ENCODE measurements at regions not wholly inside any gene's neighbourhood (a gene's known extent, or its start where the extent isn't known, plus 50 kb on each side); places are given as distances from the start of the nearest gene placed in this dataset.

GRCh38 chrX:151830911-151831310, 81.8 kb upstream of the MAGEA4 start:
- CTCF ChIA-PET, result no interaction called here
- TF ChIP-seq PKNOX1 (IDR thresholded peaks at IDR 0.05), result no peak
- TF ChIP-seq L3MBTL2 (conservative IDR thresholded peaks at IDR 0.05), result no peak
- TF ChIP-seq NFRKB (IDR thresholded peaks at IDR 0.05), result no peak
- no peak for TF ChIP-seq SUZ12 (IDR thresholded peaks at IDR 0.05)
- TF ChIP-seq SP1 (IDR thresholded peaks at IDR 0.05), result no peak
- no peak for TF ChIP-seq HDGF (IDR thresholded peaks at IDR 0.05; ENCODE audit: borderline replicate concordance)
- TF ChIP-seq CTBP1 (IDR thresholded peaks at IDR 0.05; ENCODE audit: borderline replicate concordance), result no peak
- TF ChIP-seq LEF1 (IDR thresholded peaks at IDR 0.05; ENCODE audit: borderline replicate concordance), result no peak
- no peak for TF ChIP-seq TARDBP (IDR thresholded peaks at IDR 0.05)
- no peak for TF ChIP-seq FOXA1 (IDR thresholded peaks at IDR 0.05)
- no peak for TF ChIP-seq FOXK2 (IDR thresholded peaks at IDR 0.05)
- TF ChIP-seq ELF4 (IDR thresholded peaks at IDR 0.05), result no peak
- no peak for TF ChIP-seq FOXM1 (IDR thresholded peaks at IDR 0.05; ENCODE audit: borderline replicate concordance)
- TF ChIP-seq ZNF384 (IDR thresholded peaks at IDR 0.05), result no peak
- no peak for TF ChIP-seq BHLHE40 (IDR thresholded peaks at IDR 0.05; ENCODE audit: borderline replicate concordance)
- no peak for TF ChIP-seq ARNT (IDR thresholded peaks at IDR 0.05)
- DNase-seq (ENCODE audit: extremely low spot score), result no peak
- POLR2A ChIA-PET, result no interaction called here

- DNase-seq (ENCODE audit: extremely low spot score), result no peak
- ChIA-PET CTCF (interaction anchor here (0.8 kb wide), 1 partner anchor 84 kb away, joined by 4 read pairs; no protein-coding TSS in a partner anchor), POLR2A (no interaction called here)
- TF ChIP-seq FOXM1 (IDR thresholded peaks at IDR 0.05; ENCODE audit: borderline replicate concordance), result no peak
- no peak for TF ChIP-seq FOXA1 (IDR thresholded peaks at IDR 0.05)
- no peak for TF ChIP-seq CTBP1 (IDR thresholded peaks at IDR 0.05; ENCODE audit: borderline replicate concordance)
- no peak for TF ChIP-seq BHLHE40 (IDR thresholded peaks at IDR 0.05; ENCODE audit: borderline replicate concordance)
- TF ChIP-seq TARDBP (IDR thresholded peaks at IDR 0.05), result no peak
- no peak for TF ChIP-seq L3MBTL2 (conservative IDR thresholded peaks at IDR 0.05)
- TF ChIP-seq SUZ12 (IDR thresholded peaks at IDR 0.05), result no peak
- no peak for TF ChIP-seq NFRKB (IDR thresholded peaks at IDR 0.05)
- TF ChIP-seq ELF4 (IDR thresholded peaks at IDR 0.05), result no peak
These were observed 60.4 kb upstream of the MAGEA4 start for GRCh38 chrX:151852294-151852693.

- CTCF ChIA-PET, result no interaction called here
- TF ChIP-seq SP1 (IDR thresholded peaks at IDR 0.05), result no peak
- no peak for TF ChIP-seq FOXA1 (IDR thresholded peaks at IDR 0.05)
- no peak for TF ChIP-seq CTBP1 (IDR thresholded peaks at IDR 0.05; ENCODE audit: borderline replicate concordance)
- no peak for TF ChIP-seq ZNF384 (IDR thresholded peaks at IDR 0.05)
- no peak for TF ChIP-seq TARDBP (IDR thresholded peaks at IDR 0.05)
These were observed 57.8 kb upstream of the MAGEA4 start for GRCh38 chrX:151854726-151855495.

DNA sequence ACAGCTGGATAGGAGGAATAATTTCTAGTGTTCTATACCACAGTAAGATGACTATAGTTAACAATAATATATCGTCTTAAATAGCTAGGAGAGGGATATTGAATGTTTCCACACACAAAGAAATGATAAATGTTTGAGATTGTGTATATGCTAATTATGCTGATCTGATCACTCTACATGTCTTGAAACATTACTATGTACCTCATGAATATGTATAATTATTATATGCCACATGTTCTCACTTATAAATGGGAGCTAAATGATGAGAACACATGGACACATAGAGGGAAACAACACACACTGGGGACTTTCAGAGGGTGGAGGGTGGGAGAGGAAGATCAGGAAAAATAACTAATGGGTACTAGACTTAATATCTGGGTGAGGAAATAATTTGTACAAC, 53.2 kb upstream of the MAGEA4 start:
- TF ChIP-seq NFRKB (IDR thresholded peaks at IDR 0.05) (no peak), CTBP1 (IDR thresholded peaks at IDR 0.05; ENCODE audit: borderline replicate concordance) (no peak), PKNOX1 (IDR thresholded peaks at IDR 0.05) (no peak), FOXM1 (IDR thresholded peaks at IDR 0.05; ENCODE audit: borderline replicate concordance) (no peak), HDGF (IDR thresholded peaks at IDR 0.05; ENCODE audit: borderline replicate concordance) (no peak), FOXK2 (IDR thresholded peaks at IDR 0.05) (no peak), BHLHE40 (IDR thresholded peaks at IDR 0.05; ENCODE audit: borderline replicate concordance) (no peak), ARNT (IDR thresholded peaks at IDR 0.05) (no peak), TARDBP (IDR thresholded peaks at IDR 0.05) (no peak), SP1 (IDR thresholded peaks at IDR 0.05) (no peak), ZNF384 (IDR thresholded peaks at IDR 0.05) (no peak), ELF4 (IDR thresholded peaks at IDR 0.05) (no peak), LEF1 (IDR thresholded peaks at IDR 0.05; ENCODE audit: borderline replicate concordance) (no peak), SUZ12 (IDR thresholded peaks at IDR 0.05) (no peak), FOXA1 (IDR thresholded peaks at IDR 0.05) (no peak), L3MBTL2 (conservative IDR thresholded peaks at IDR 0.05) (no peak)
- CTCF ChIA-PET, result no interaction called here

More at GRCh38 chrX:151854726-151855495, 57.8 kb upstream of the MAGEA4 start:
- POLR2A ChIA-PET, result no interaction called here
- no peak for DNase-seq (ENCODE audit: extremely low spot score)

DNA sequence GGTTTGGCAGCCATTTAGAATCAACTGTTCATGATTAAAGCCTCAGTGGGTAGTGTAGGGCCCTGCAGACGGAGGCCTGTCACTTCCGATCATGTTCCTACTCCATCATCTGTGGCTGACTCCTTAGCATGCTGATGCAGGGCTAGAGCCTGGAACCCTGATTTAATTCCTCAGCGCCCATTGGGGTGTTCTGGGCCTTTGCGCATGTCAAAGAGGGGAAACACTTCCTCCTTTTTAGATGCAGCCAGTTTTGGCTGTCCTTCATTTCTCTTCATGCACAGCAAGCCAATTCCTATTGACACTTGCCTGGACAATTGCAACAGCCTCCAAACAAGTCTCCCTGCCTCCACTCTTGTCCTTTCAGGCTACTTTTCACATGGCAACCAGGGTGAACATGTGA, 51.9 kb upstream of the MAGEA4 start:
- TF ChIP-seq BHLHE40 (IDR thresholded peaks at IDR 0.05; ENCODE audit: borderline replicate concordance), result no peak
- no peak for TF ChIP-seq ZNF384 (IDR thresholded peaks at IDR 0.05)
- no peak for TF ChIP-seq FOXA1 (IDR thresholded peaks at IDR 0.05)
- no peak for TF ChIP-seq SP1 (IDR thresholded peaks at IDR 0.05)
- no peak for TF ChIP-seq ARNT (IDR thresholded peaks at IDR 0.05)
- no peak for TF ChIP-seq CTBP1 (IDR thresholded peaks at IDR 0.05; ENCODE audit: borderline replicate concordance)
- TF ChIP-seq FOXM1 (IDR thresholded peaks at IDR 0.05; ENCODE audit: borderline replicate concordance), result no peak
- no peak for TF ChIP-seq PKNOX1 (IDR thresholded peaks at IDR 0.05)
- no peak for TF ChIP-seq ELF4 (IDR thresholded peaks at IDR 0.05)
- no peak for TF ChIP-seq HDGF (IDR thresholded peaks at IDR 0.05; ENCODE audit: borderline replicate concordance)
- TF ChIP-seq NFRKB (IDR thresholded peaks at IDR 0.05), result no peak
- no peak for TF ChIP-seq LEF1 (IDR thresholded peaks at IDR 0.05; ENCODE audit: borderline replicate concordance)
- TF ChIP-seq SUZ12 (IDR thresholded peaks at IDR 0.05), result no peak
- TF ChIP-seq L3MBTL2 (conservative IDR thresholded peaks at IDR 0.05), result no peak
- TF ChIP-seq FOXK2 (IDR thresholded peaks at IDR 0.05), result no peak
- no peak for TF ChIP-seq TARDBP (IDR thresholded peaks at IDR 0.05)
- ChIA-PET POLR2A (no interaction called here), CTCF (interaction anchor here (0.6 kb wide), 1 partner anchor 801 kb away, joined by 3 read pairs; no protein-coding TSS in a partner anchor)
- no peak for DNase-seq (ENCODE audit: extremely low spot score)

More for the DNA sequence above, 53.2 kb upstream of the MAGEA4 start:
- POLR2A ChIA-PET, result no interaction called here
- no peak for DNase-seq (ENCODE audit: extremely low spot score)

Data from HEK293T (cell line).